ENCODE measurements at regions not wholly inside any gene's neighbourhood (a gene's known extent, or its start where the extent isn't known, plus 50 kb on each side); places are given as distances from the start of the nearest gene placed in this dataset.

GRCh38 chr10:117718986-117719920 is 176.7 kb downstream of the EMX2 start:
- CTCF ChIA-PET = no interaction called here
- no peaks in the 10 kb centered on the region for H3K4me1 ChIP-seq
- no peak for ATAC-seq
- H3K4me3 ChIP-seq = no peak overlapping the region
- FAIRE-seq = no peak
- TF ChIP-seq HOXA7 (CRISPR knock-in tag; IDR thresholded peaks at IDR 0.05) = no peak
- no peak for TF ChIP-seq HDAC2 (IDR thresholded peaks at IDR 0.05)
- TF ChIP-seq, protein P1, sequence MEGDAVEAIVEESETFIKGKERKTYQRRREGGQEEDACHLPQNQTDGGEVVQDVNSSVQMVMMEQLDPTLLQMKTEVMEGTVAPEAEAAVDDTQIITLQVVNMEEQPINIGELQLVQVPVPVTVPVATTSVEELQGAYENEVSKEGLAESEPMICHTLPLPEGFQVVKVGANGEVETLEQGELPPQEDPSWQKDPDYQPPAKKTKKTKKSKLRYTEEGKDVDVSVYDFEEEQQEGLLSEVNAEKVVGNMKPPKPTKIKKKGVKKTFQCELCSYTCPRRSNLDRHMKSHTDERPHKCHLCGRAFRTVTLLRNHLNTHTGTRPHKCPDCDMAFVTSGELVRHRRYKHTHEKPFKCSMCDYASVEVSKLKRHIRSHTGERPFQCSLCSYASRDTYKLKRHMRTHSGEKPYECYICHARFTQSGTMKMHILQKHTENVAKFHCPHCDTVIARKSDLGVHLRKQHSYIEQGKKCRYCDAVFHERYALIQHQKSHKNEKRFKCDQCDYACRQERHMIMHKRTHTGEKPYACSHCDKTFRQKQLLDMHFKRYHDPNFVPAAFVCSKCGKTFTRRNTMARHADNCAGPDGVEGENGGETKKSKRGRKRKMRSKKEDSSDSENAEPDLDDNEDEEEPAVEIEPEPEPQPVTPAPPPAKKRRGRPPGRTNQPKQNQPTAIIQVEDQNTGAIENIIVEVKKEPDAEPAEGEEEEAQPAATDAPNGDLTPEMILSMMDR (IDR thresholded peaks at IDR 0.05) = no peak
- no peak for TF ChIP-seq FOSL2 (IDR thresholded peaks at IDR 0.05)
- TF ChIP-seq FOSL2 (CRISPR knock-in tag; IDR thresholded peaks at IDR 0.05) = no peak
- TF ChIP-seq ESRRA (IDR thresholded peaks at IDR 0.05; ENCODE audit: borderline replicate concordance, low read length) = no peak
- TF ChIP-seq, protein P2, sequence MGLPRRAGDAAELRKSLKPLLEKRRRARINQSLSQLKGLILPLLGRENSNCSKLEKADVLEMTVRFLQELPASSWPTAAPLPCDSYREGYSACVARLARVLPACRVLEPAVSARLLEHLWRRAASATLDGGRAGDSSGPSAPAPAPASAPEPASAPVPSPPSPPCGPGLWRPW (IDR thresholded peaks at IDR 0.05) = no peak
- TF ChIP-seq NFE2L2 (conservative IDR thresholded peaks at IDR 0.05; ENCODE audit: low read length) = no peak
- TF ChIP-seq MYC (IDR thresholded peaks at IDR 0.05; ENCODE audit: borderline replicate concordance, low read length) = no peak
- WGBS (ENCODE audit: missing lambda C conversion rate) = 36% methylated on average over 9 of the region's 9 CpGs
- POLR2A ChIA-PET = no interaction called here
- no peak for DNase-seq (ENCODE audit: low read depth in 1 of 2, low spot score in 1 of 2)
- no peak overlapping the region for H3K27ac ChIP-seq
- H3K9me3 ChIP-seq = peaks cover 11% of the 10 kb centered on the region; the same call in 1 of the 3 replicates
- H3K4me2 ChIP-seq = no peak overlapping the region

DNA sequence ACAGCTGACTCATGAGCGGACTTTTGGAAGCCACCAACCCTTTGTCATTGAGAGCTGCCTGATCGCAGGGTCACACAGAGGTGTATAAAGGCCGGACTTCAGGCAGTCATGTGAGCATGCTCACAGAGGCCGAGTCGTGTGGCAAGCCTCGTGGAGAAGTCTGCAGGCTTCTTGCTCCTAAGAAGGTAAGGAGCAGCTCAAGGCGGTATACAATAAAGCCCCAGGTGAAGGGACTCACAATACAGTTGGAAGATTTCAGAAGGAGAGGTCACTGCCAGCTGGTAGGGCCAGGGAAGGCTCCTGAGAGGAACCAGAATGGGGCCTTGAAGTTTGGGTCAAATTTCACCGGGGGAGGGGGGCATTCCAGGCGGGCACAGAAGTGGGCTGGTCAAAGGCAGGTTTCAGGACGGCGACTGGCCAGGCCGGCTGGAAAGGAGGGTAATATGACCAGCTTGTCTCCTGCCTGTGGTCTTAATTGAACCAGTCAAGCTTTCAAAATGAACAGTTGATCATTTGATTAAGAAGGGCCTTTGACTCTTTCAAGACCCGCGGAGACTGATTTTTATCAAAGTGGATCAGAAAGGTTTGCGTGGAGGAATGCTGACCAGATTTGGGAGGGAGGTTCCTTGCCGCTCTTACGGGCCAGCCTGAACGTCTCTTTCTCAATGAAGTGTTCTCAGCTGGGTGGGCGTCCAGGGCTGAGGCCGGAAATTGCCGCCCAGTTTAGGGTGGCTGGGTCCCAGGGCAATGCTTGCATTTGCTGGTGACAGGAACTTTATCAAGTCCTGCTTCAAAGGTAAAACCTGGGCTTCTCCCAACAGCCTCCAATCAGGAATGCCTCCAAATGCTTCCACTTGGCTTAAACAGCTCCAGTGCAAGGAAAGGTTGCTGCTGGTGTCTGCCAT is 178.6 kb downstream of the EMX2 start:
- DNase-seq (ENCODE audit: low read depth in 1 of 2, low spot score in 1 of 2) (no peak), FAIRE-seq (no peak), ATAC-seq (no peak)
- WGBS (ENCODE audit: missing lambda C conversion rate) = 58% methylated on average over 21 of the region's 21 CpGs
- TF ChIP-seq ESRRA (IDR thresholded peaks at IDR 0.05; ENCODE audit: borderline replicate concordance, low read length) = no peak
- TF ChIP-seq RAD21 (conservative IDR thresholded peaks at IDR 0.05 in 1 of 2, IDR thresholded peaks at IDR 0.05 in 1 of 2) = no peak
- no peak for TF ChIP-seq RARB (CRISPR knock-in tag; IDR thresholded peaks at IDR 0.05)
- TF ChIP-seq TP53 (CRISPR knock-in tag; IDR thresholded peaks at IDR 0.05) = no peak
- TF ChIP-seq MYC (IDR thresholded peaks at IDR 0.05; ENCODE audit: borderline replicate concordance, low read length) = no peak
- TF ChIP-seq ZFP36 (IDR thresholded peaks at IDR 0.05; ENCODE audit: borderline replicate concordance, partially characterized antibody) = no peak
- TF ChIP-seq JUNB (IDR thresholded peaks at IDR 0.05) = no peak
- TF ChIP-seq, protein P3, sequence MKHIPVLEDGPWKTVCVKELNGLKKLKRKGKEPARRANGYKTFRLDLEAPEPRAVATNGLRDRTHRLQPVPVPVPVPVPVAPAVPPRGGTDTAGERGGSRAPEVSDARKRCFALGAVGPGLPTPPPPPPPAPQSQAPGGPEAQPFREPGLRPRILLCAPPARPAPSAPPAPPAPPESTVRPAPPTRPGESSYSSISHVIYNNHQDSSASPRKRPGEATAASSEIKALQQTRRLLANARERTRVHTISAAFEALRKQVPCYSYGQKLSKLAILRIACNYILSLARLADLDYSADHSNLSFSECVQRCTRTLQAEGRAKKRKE (CRISPR knock-in tag; IDR thresholded peaks at IDR 0.05; ENCODE audit: low read depth) = no peak
- TF ChIP-seq EP300 (IDR thresholded peaks at IDR 0.05) = no peak
- no peak for TF ChIP-seq ZC3H11A (IDR thresholded peaks at IDR 0.05)
- no peak for TF ChIP-seq RCOR1 (IDR thresholded peaks at IDR 0.05; ENCODE audit: low read depth, low read length)
- no peak for TF ChIP-seq EHMT2 (IDR thresholded peaks at IDR 0.05; ENCODE audit: low read depth)
- TF ChIP-seq, protein P4, sequence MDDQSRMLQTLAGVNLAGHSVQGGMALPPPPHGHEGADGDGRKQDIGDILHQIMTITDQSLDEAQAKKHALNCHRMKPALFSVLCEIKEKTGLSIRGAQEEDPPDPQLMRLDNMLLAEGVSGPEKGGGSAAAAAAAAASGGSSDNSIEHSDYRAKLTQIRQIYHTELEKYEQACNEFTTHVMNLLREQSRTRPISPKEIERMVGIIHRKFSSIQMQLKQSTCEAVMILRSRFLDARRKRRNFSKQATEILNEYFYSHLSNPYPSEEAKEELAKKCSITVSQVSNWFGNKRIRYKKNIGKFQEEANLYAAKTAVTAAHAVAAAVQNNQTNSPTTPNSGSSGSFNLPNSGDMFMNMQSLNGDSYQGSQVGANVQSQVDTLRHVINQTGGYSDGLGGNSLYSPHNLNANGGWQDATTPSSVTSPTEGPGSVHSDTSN (IDR thresholded peaks at IDR 0.05) = no peak
- TF ChIP-seq HOXA7 (CRISPR knock-in tag; IDR thresholded peaks at IDR 0.05) = no peak
- no peak for TF ChIP-seq MAFK (IDR thresholded peaks at IDR 0.05; ENCODE audit: partially characterized antibody)
- POLR2A ChIA-PET = no interaction called here
- no peak overlapping the region for H3K4me3 ChIP-seq
- H3K4me2 ChIP-seq = no peak overlapping the region
- no peaks in the 10 kb centered on the region for H3K4me1 ChIP-seq
- no peak overlapping the region for H3K27ac ChIP-seq
- 0 out of 3 replicates have a peak, but pooled peaks cover 5% of the 10 kb centered on the region for H3K9me3 ChIP-seq
- CTCF ChIA-PET = interaction anchor here (1.1 to 1.2 kb wide), 2 partner anchors 21 to 225 kb away, joined by 4 read pairs; no protein-coding TSS in a partner anchor

All from A549 (cell line).